NCI-H2029 treated with DMSO at 0.1 percent for 48 hours (cell line): ENCODE measurements at regions not wholly inside any gene's neighbourhood (a gene's known extent, or its start where the extent isn't known, plus 50 kb on each side); places are given as distances from the start of the nearest gene placed in this dataset.
"Not testable (repeated sequence)": the region's sequence is repeated elsewhere in the genome, so short reads cannot be mapped to it uniquely, and the experiment has no call there.

Experiments used
- DNase-seq: peaks from one replicate; lab custom pipeline; 2025; lab: John Stamatoyannopoulos, UW

- no peak for DNase-seq
Observed at GRCh38 chr2:129793431-129793902, 186.0 kb upstream of the RAB6C start.

- no peak for DNase-seq
Observed at GRCh38 chr2:129794116-129794515, 185.3 kb upstream of the RAB6C start.

GRCh38 chr2:129794540-129794939 lies 184.9 kb upstream of the RAB6C start:
- DNase-seq, result no peak

GRCh38 chr2:129796225-129796624 lies 183.2 kb upstream of the RAB6C start:
- no peak for DNase-seq

GRCh38 chr2:129796801-129797488 lies 182.5 kb upstream of the RAB6C start:
- no peak for DNase-seq

- DNase-seq, result no peak
Observed at GRCh38 chr2:129797489-129798300, 181.8 kb upstream of the RAB6C start.

GRCh38 chr2:129798301-129798581 lies 181.2 kb upstream of the RAB6C start:
- DNase-seq, result no peak

GRCh38 chr2:129798626-129799025 lies 180.8 kb upstream of the RAB6C start:
- no peak for DNase-seq

GRCh38 chr2:129799036-129799958 lies 180.2 kb upstream of the RAB6C start:
- DNase-seq, result no peak

GRCh38 chr2:129800285-129800684 lies 179.2 kb upstream of the RAB6C start:
- no peak for DNase-seq

- no peak for DNase-seq
Observed at GRCh38 chr2:129800686-129801085, 178.8 kb upstream of the RAB6C start.

GRCh38 chr2:129801575-129801974 lies 177.9 kb upstream of the RAB6C start:
- DNase-seq, result peak; percentile 48

- DNase-seq, result peak; percentile 14
Observed at GRCh38 chr2:129802290-129802689, 177.2 kb upstream of the RAB6C start.

- DNase-seq, result peak; percentile 34
Observed at GRCh38 chr2:129803032-129803431, 176.4 kb upstream of the RAB6C start.

GRCh38 chr2:129803871-129804270 lies 175.6 kb upstream of the RAB6C start:
- no peak for DNase-seq

- no peak for DNase-seq
Observed at GRCh38 chr2:129805899-129806298, 173.6 kb upstream of the RAB6C start.

GRCh38 chr2:129806317-129806716 lies 173.1 kb upstream of the RAB6C start:
- DNase-seq, result no peak

- DNase-seq, result no peak
Observed at GRCh38 chr2:129806990-129807389, 172.5 kb upstream of the RAB6C start.

GRCh38 chr2:129807642-129808338 lies 171.7 kb upstream of the RAB6C start:
- not testable (repeated sequence) for DNase-seq

- no peak for DNase-seq
Observed at GRCh38 chr2:129810521-129810920, 168.9 kb upstream of the RAB6C start.

GRCh38 chr2:129812071-129812470 lies 167.4 kb upstream of the RAB6C start:
- DNase-seq, result peak; percentile 8

GRCh38 chr2:129812654-129813053 lies 166.8 kb upstream of the RAB6C start:
- DNase-seq, result no peak
